HepG2 (cell line): ENCODE measurements at regions not wholly inside any gene's neighbourhood (a gene's known extent, or its start where the extent isn't known, plus 50 kb on each side); places are given as distances from the start of the nearest gene placed in this dataset.

Source experiments
- ATAC-seq: fragments of 200-7000 bp; cut with Tn5 transposase; 3 replicates; pipeline ENCODE4 v1.9.1; 2020; ENCODE audit warnings: mild to moderate bottlenecking, moderate library complexity
- BruUV-seq: library from RNA; stranded (reverse); fragments of 400-500 nt; replicated peaks from 2 replicates; lab custom pipeline; 2021; lab: Mats Ljungman, UMichigan
- CTCF ChIA-PET: fragments of 300-600 bp; formaldehyde crosslinking; extraction: SDS; loops from one replicate; lab custom pipeline; 2021; ENCODE audit warnings: low total read pairs, inconsistent platforms, low intra/inter-chr PET ratio; lab: Yijun Ruan, JAX
- POLR2A ChIA-PET: fragments of 350-600 bp; sonication (Branson Sonifier 250); formaldehyde crosslinking; loops from one replicate; lab custom pipeline; 2020; ENCODE audit warnings: antibody characterized with exemption, inconsistent platforms; lab: Yijun Ruan, JAX
- DNase-seq: peaks from one replicate; pipeline ENCODE4 v3.0.0-alpha.2; 2015; ENCODE audit warnings: low spot score
- FAIRE-seq: peaks from 3 replicates; lab custom pipeline; 2011; peaks lifted over from hg19 to GRCh38; lab: Jason Lieb, UNC
- H2AFZ ChIP-seq: one replicate; pipeline ENCODE4 v1.6.1; 2011; ENCODE audit warnings: low read length, inconsistent platforms
- H3K27ac ChIP-seq: fragments of 300-600 bp; 3 replicates; pipeline ENCODE4 v1.8.0; 2011; ENCODE audit warnings: mixed run types, mild to moderate bottlenecking, mixed read lengths, low read length, inconsistent platforms; ENCODE audit not compliant: insufficient read depth; ENCODE audit errors: extremely low read length
- H3K27me3 ChIP-seq, 2 experiments: fragments of 200-600 bp in 1 of 2; 2 replicates in 1 of 2; 3 replicates in 1 of 2; pipeline versions ENCODE4 v1.6.0 to v1.8.0; 2011; ENCODE audit warnings: low read length in 2 of 2, mild to moderate bottlenecking in 2 of 2, moderate library complexity in 2 of 2, inconsistent platforms in 1 of 2; ENCODE audit not compliant: insufficient read depth in 2 of 2, control insufficient read depth in 1 of 2
- H3K36me3 ChIP-seq, 2 experiments: fragments of 200-600 bp in 1 of 2; replicated peaks in 1 of 2; 2 replicates in 1 of 2; 3 replicates in 1 of 2; pipeline versions ENCODE4 v1.5.1 to v1.8.0; 2011; ENCODE audit warnings: low read length in 2 of 2, inconsistent platforms in 1 of 2; ENCODE audit not compliant: insufficient read depth in 2 of 2, control insufficient read depth in 1 of 2
- H3K4me1 ChIP-seq: 2 replicates; pipeline ENCODE4 v1.5.1; 2012; ENCODE audit warnings: low read length, inconsistent platforms; ENCODE audit not compliant: insufficient read depth
- H3K4me2 ChIP-seq: 2 replicates; pipeline ENCODE4 v1.6.0; 2011; ENCODE audit warnings: low read depth, low read length, inconsistent platforms
- H3K4me3 ChIP-seq, 3 experiments: fragments of 200-600 bp in 1 of 3; sonication (generic), shearing (Covaris generic) in 1 of 3; replicated peaks in 1 of 3; 2 replicates each; pipeline ENCODE4 v1.5.1; 2011 to 2016; ENCODE audit warnings: low read length in 3 of 3, inconsistent platforms in 2 of 3, low read depth in 2 of 3, mild to moderate bottlenecking in 2 of 3, control low read depth in 1 of 3, mixed read lengths in 1 of 3; ENCODE audit not compliant: insufficient read depth in 1 of 3
- H3K79me2 ChIP-seq: one replicate; pipeline ENCODE4 v1.6.1; 2011; ENCODE audit warnings: low read length, inconsistent platforms; ENCODE audit not compliant: insufficient read depth
- H3K9ac ChIP-seq: 2 replicates; pipeline ENCODE4 v1.6.0; 2011; ENCODE audit warnings: mild to moderate bottlenecking, low read depth, low read length, inconsistent platforms; ENCODE audit not compliant: insufficient read depth
- H3K9me3 ChIP-seq: 2 replicates; pipeline ENCODE4 v1.5.1; 2012; ENCODE audit warnings: mild to moderate bottlenecking, low read length
- H4K20me1 ChIP-seq: 2 replicates; pipeline ENCODE4 v1.6.0; 2011; ENCODE audit warnings: inconsistent platforms, mild to moderate bottlenecking, low read length, moderate library complexity; ENCODE audit not compliant: insufficient read depth
- ATM ChIP-seq: fragments of 450-650 bp; IDR thresholded peaks from 2 replicates; pipeline ENCODE4 v1.7.1; 2017; ENCODE audit warnings: mild to moderate bottlenecking, borderline replicate concordance
- KMT2B ChIP-seq: IDR thresholded peaks from 2 replicates; pipeline ENCODE4 v1.6.1; 2016; ENCODE audit warnings: missing genetic modification reagents, missing compliant biosample characterization
- XRCC5 ChIP-seq: fragments of 200-400 bp; formaldehyde crosslinking; optimal IDR thresholded peaks from 2 replicates; pipeline ENCODE3; 2017; ENCODE audit warnings: mild to moderate bottlenecking, low read length
- ZNF652 ChIP-seq: IDR thresholded peaks from 2 replicates; pipeline ENCODE4 v1.6.1; 2016; ENCODE audit warnings: low read depth, borderline replicate concordance
- WGBS: methylation state at CpG from one replicate; pipeline ENCODE4 v1.1.6; 2017; ENCODE audit warnings: low lambda C conversion rate; 5-methylcytosine and 5-hydroxymethylcytosine counted together
- in situ Hi-C: cut with HindIII; loops from 2 replicates; pipeline ENCODE4 v1.10.0; 2017; ENCODE audit warnings: low pct_unique_long_range_greater_than_20kb; ENCODE audit not compliant: extremely low pct_ligation_motif_present
- intact Hi-C: fragments of 100-400 bp; cut with micrococcal nuclease; formaldehyde crosslinking; loops from one replicate; pipeline ENCODE4 v1.10.0; 2022; ENCODE audit not compliant: unreplicated experiment

- BruUV-seq, result no TSS peak
- 71% methylated on average over 3 of the region's 3 CpGs for WGBS
- in situ Hi-C loops, result no loop called here
These were observed 90.3 kb downstream of the RTP5 start for GRCh38 chr2:241959751-241960269.

GRCh38 chr2:241961454-241961853 is 91.9 kb downstream of the RTP5 start:
- ATAC-seq (no peak), DNase-seq (no peak), FAIRE-seq (no peak)
- H3K27me3 ChIP-seq, result peaks cover 0 to 38% of the 10 kb centered on the region in 2 experiments; a peak in 3 of 5 replicates
- no peaks in the 10 kb centered on the region for H3K79me2 ChIP-seq
- H3K9me3 ChIP-seq, result no peaks in the 10 kb centered on the region
- H4K20me1 ChIP-seq, result no peaks in the 10 kb centered on the region
- no peak for TF ChIP-seq ATM
- no peak overlapping the region for H3K9ac ChIP-seq
- H3K4me2 ChIP-seq, result no peak overlapping the region
- no peak overlapping the region for H3K4me3 ChIP-seq
- CTCF ChIA-PET, result no interaction called here
- H3K4me1 ChIP-seq, result peaks cover 10% of the 10 kb centered on the region
- intact Hi-C loops (no loop called here), in situ Hi-C loops (no loop called here)
- WGBS, result 63% methylated on average over 9 of the region's 9 CpGs
- H3K27ac ChIP-seq, result no peak overlapping the region
- no TSS peak for BruUV-seq
- H2AFZ ChIP-seq, result no peak overlapping the region
- no peaks in the 10 kb centered on the region for H3K36me3 ChIP-seq
- POLR2A ChIA-PET, result no interaction called here

More at GRCh38 chr2:241959751-241960269, 90.3 kb downstream of the RTP5 start:
- no peak for DNase-seq
- ChIA-PET POLR2A (no interaction called here), CTCF (no interaction called here)
- Histone ChIP-seq H3K4me2 (no peak overlapping the region), H3K27me3 (peaks cover 5 to 54% of the 10 kb centered on the region in 2 experiments; a peak in 3 of 5 replicates), H3K9ac (no peak overlapping the region), H3K27ac (no peak overlapping the region), H2AFZ (no peak overlapping the region), H3K4me3 (no peak overlapping the region), H3K79me2 (no peaks in the 10 kb centered on the region), H4K20me1 (no peaks in the 10 kb centered on the region), H3K9me3 (no peaks in the 10 kb centered on the region), H3K4me1 (no peaks in the 10 kb centered on the region), H3K36me3 (no peaks in the 10 kb centered on the region)
- TF ChIP-seq KMT2B (CRISPR knock-in tag) (no peak), XRCC5 (no peak), ZNF652 (no peak)
- ATAC-seq, result no peak
- intact Hi-C loops, result no loop called here
- no peak for FAIRE-seq
